Neural progenitor cell (in vitro differentiated cells): ENCODE measurements at regions not wholly inside any gene's neighbourhood (a gene's known extent, or its start where the extent isn't known, plus 50 kb on each side); places are given as distances from the start of the nearest gene placed in this dataset.

Experiments used
- DNase-seq: peaks from one replicate; pipeline ENCODE4 v3.0.0-alpha.2; 2016; ENCODE audit warnings: low spot score
- H2AFZ ChIP-seq: fragments of 200-600 bp; sonication (generic); replicated peaks from 2 replicates; pipeline ENCODE4 v1.6.1; 2016; ENCODE audit warnings: antibody characterized with exemption
- H3F3A ChIP-seq: fragments of 200-600 bp; sonication (generic); 2 replicates; pipeline ENCODE4 v1.6.1; 2016; ENCODE audit warnings: antibody characterized with exemption, low read depth
- H3K27ac ChIP-seq: fragments of 200-600 bp; sonication (generic); 2 replicates; pipeline ENCODE4 v1.5.1; 2016; ENCODE audit warnings: mild to moderate bottlenecking
- H3K27me3 ChIP-seq: fragments of 200-600 bp; sonication (generic); 2 replicates; pipeline ENCODE4 v1.6.1; 2016; ENCODE audit warnings: mild to moderate bottlenecking, moderate library complexity
- H3K36me3 ChIP-seq: fragments of 200-600 bp; sonication (generic); 2 replicates; pipeline ENCODE4 v1.5.1; 2016
- H3K4me1 ChIP-seq: fragments of 200-600 bp; sonication (generic); 2 replicates; pipeline ENCODE4 v1.6.1; 2016; ENCODE audit warnings: mixed run types
- H3K4me2 ChIP-seq: fragments of 200-600 bp; sonication (generic); 2 replicates; pipeline ENCODE4 v1.6.1; 2016
- H3K4me3 ChIP-seq: fragments of 200-600 bp; sonication (generic); 2 replicates; pipeline ENCODE4 v1.5.1; 2016
- H3K79me2 ChIP-seq: fragments of 200-600 bp; sonication (generic); 2 replicates; pipeline ENCODE4 v1.6.1; 2016; ENCODE audit warnings: low read depth
- H3K9ac ChIP-seq: fragments of 200-600 bp; sonication (generic); 2 replicates; pipeline ENCODE4 v1.6.1; 2016
- H3K9me3 ChIP-seq: fragments of 200-600 bp; sonication (generic); 2 replicates; pipeline ENCODE4 v1.5.1; 2016; ENCODE audit warnings: low read depth
- H4K20me1 ChIP-seq: fragments of 200-600 bp; sonication (generic); 2 replicates; pipeline ENCODE4 v1.6.1; 2016; ENCODE audit warnings: low read depth
- H3K27ac Mint-ChIP-seq: 3 replicates; pipeline ENCODE4 v1.8.0; 2021; ENCODE audit warnings: mixed read lengths
- H3K27me3 Mint-ChIP-seq: 2 replicates; pipeline ENCODE4 v1.8.0; 2022; ENCODE audit warnings: low read depth, mild to moderate bottlenecking, inconsistent platforms, moderate library complexity, mixed read lengths; ENCODE audit not compliant: insufficient read depth
- H3K36me3 Mint-ChIP-seq: 3 replicates; pipeline ENCODE4 v1.8.0; 2021; ENCODE audit warnings: mixed read lengths
- H3K4me1 Mint-ChIP-seq: 3 replicates; pipeline ENCODE4 v1.8.0; 2021; ENCODE audit warnings: mixed read lengths
- H3K4me3 Mint-ChIP-seq: 3 replicates; pipeline ENCODE4 v1.8.0; 2021; ENCODE audit warnings: mild to moderate bottlenecking, moderate library complexity, mixed read lengths
- H3K9me3 Mint-ChIP-seq: 3 replicates; pipeline ENCODE4 v1.8.0; 2020; ENCODE audit warnings: mixed read lengths
- EZH2 ChIP-seq: fragments of 200-600 bp; sonication (generic); IDR thresholded peaks from 2 replicates; pipeline ENCODE4 v1.6.1; 2017; ENCODE audit warnings: antibody characterized with exemption, mild to moderate bottlenecking, moderate library complexity
- EZH2phosphoT487 ChIP-seq: fragments of 200-600 bp; sonication (generic); IDR thresholded peaks from 2 replicates; pipeline ENCODE4 v1.6.1; 2017; ENCODE audit warnings: antibody characterized with exemption
- TF ChIP-seq, protein P1 (sequence below): fragments of 200-600 bp; sonication (generic); IDR thresholded peaks from 2 replicates; pipeline ENCODE4 v1.5.1; 2017; ENCODE audit warnings: antibody characterized with exemption, mild to moderate bottlenecking

DNA sequence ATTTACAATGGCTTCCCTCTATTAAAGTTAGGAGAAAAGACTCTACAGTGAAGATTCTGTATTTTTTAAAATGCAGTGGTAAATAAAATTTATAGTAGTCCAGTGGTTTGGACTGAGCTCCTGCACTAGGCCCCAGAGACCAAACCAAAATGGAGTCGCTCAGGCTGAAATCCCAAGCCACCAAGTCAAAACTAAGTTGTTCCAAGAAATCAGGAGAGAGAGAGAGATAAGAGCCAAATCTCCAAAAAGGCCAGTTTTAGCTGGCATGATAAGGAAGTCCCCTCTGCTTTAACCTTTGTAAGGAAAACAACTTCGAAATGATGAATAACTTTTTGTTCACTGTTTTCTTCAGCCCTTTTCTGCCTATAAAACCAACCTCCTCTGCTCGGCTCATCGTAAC, 265.9 kb upstream of the KLF14 start:
- Histone ChIP-seq H3K4me2 (no peak overlapping the region), H3K4me1 (peaks cover 3% of the 10 kb centered on the region), H3K79me2 (no peaks in the 10 kb centered on the region), H3K4me3 (no peak overlapping the region), H3K9ac (no peak overlapping the region), H3K27ac (no peak overlapping the region), H3F3A (no peaks in the 10 kb centered on the region), H4K20me1 (no peaks in the 10 kb centered on the region), H3K9me3 (no peaks in the 10 kb centered on the region), H2AFZ (no peak overlapping the region), H3K27me3 (no peaks in the 10 kb centered on the region), H3K36me3 (no peaks in the 10 kb centered on the region)
- H3K9me3 Mint-ChIP-seq: no peaks in the 10 kb centered on the region
- DNase-seq: no peak
- TF ChIP-seq EZH2 (no peak), EZH2phosphoT487 (no peak)
- TF ChIP-seq, protein P1, sequence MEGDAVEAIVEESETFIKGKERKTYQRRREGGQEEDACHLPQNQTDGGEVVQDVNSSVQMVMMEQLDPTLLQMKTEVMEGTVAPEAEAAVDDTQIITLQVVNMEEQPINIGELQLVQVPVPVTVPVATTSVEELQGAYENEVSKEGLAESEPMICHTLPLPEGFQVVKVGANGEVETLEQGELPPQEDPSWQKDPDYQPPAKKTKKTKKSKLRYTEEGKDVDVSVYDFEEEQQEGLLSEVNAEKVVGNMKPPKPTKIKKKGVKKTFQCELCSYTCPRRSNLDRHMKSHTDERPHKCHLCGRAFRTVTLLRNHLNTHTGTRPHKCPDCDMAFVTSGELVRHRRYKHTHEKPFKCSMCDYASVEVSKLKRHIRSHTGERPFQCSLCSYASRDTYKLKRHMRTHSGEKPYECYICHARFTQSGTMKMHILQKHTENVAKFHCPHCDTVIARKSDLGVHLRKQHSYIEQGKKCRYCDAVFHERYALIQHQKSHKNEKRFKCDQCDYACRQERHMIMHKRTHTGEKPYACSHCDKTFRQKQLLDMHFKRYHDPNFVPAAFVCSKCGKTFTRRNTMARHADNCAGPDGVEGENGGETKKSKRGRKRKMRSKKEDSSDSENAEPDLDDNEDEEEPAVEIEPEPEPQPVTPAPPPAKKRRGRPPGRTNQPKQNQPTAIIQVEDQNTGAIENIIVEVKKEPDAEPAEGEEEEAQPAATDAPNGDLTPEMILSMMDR: no peak
- H3K4me3 Mint-ChIP-seq: no peak overlapping the region
- peaks cover 4% of the 10 kb centered on the region for H3K4me1 Mint-ChIP-seq
- H3K27ac Mint-ChIP-seq: no peak overlapping the region
- no peaks in the 10 kb centered on the region for H3K36me3 Mint-ChIP-seq
- H3K27me3 Mint-ChIP-seq: peaks cover 2% of the 10 kb centered on the region

DNA sequence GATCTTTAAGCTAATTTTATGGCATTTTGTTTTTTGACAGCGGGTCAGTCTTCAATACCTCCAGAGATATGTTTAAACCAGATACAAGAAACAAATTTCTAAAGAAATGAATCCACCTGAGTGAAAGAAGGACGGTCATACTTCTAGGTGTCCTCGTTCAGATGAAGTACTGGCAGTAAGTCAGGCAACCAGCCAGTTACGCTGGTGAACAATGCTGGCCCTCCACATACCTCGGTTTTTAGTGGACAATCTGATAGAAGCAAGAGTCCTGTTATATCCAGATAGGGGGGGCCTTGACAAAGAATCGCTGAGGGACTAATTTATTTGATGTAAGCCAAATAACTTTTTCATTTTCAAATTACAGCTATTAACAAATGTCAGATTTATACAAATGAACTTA, 266.4 kb upstream of the KLF14 start:
- Histone ChIP-seq H3K79me2 (no peaks in the 10 kb centered on the region), H3K27me3 (no peaks in the 10 kb centered on the region), H3K9ac (no peak overlapping the region), H4K20me1 (no peaks in the 10 kb centered on the region), H3K4me1 (peaks cover 3% of the 10 kb centered on the region), H3K36me3 (no peaks in the 10 kb centered on the region), H3K27ac (no peak overlapping the region), H3F3A (no peaks in the 10 kb centered on the region), H3K4me2 (no peak overlapping the region), H3K9me3 (no peaks in the 10 kb centered on the region), H3K4me3 (no peak overlapping the region), H2AFZ (no peak overlapping the region)
- Mint-ChIP-seq H3K4me1 (peaks cover 3% of the 10 kb centered on the region), H3K4me3 (no peak overlapping the region), H3K9me3 (no peaks in the 10 kb centered on the region), H3K27ac (no peak overlapping the region), H3K36me3 (no peaks in the 10 kb centered on the region), H3K27me3 (peaks cover 4% of the 10 kb centered on the region)
- TF ChIP-seq EZH2 (no peak), EZH2phosphoT487 (no peak)
- TF ChIP-seq, protein P1: no peak
- no peak for DNase-seq

DNA sequence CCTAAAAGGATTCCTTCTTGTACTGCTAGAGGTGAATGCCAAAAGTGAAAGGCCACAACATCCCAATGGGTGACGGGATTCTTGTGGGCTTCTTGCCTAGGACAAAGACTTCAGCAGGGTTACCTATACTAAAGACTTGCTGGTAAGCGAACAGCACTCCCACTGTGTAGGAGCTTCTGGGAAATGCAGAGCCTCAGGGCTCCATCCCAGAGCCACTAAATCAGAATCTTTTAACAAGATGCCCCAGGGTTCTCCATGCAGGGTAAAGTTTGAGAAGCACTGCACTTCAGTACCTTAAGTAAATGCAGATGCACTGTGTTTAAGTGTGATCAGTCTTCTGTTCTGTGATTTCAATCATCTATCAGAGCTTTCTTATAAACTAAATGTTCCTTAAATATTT, 266.9 kb upstream of the KLF14 start:
- Mint-ChIP-seq H3K36me3 (no peaks in the 10 kb centered on the region), H3K27ac (no peak overlapping the region), H3K4me3 (no peak overlapping the region), H3K4me1 (peaks cover 3% of the 10 kb centered on the region), H3K9me3 (no peaks in the 10 kb centered on the region), H3K27me3 (peaks cover 4% of the 10 kb centered on the region)
- Histone ChIP-seq H3K36me3 (no peaks in the 10 kb centered on the region), H3K27ac (no peak overlapping the region), H3F3A (no peaks in the 10 kb centered on the region), H3K4me1 (peaks cover 3% of the 10 kb centered on the region), H2AFZ (peak overlapping the region; percentile 12), H3K4me2 (no peak overlapping the region), H3K9ac (no peak overlapping the region), H3K27me3 (no peaks in the 10 kb centered on the region), H3K4me3 (no peak overlapping the region), H3K79me2 (no peaks in the 10 kb centered on the region), H4K20me1 (no peaks in the 10 kb centered on the region), H3K9me3 (no peaks in the 10 kb centered on the region)
- no peak for DNase-seq
- no peak for TF ChIP-seq EZH2
- no peak for TF ChIP-seq EZH2phosphoT487

- no peaks in the 10 kb centered on the region for H3K36me3 Mint-ChIP-seq
- Histone ChIP-seq H3K9ac (no peak overlapping the region), H3K4me2 (no peak overlapping the region), H3F3A (peaks cover 4% of the 10 kb centered on the region), H2AFZ (no peak overlapping the region), H3K27ac (no peak overlapping the region), H3K79me2 (no peaks in the 10 kb centered on the region), H3K4me1 (peaks cover 4% of the 10 kb centered on the region), H3K36me3 (no peaks in the 10 kb centered on the region), H3K9me3 (no peaks in the 10 kb centered on the region), H4K20me1 (no peaks in the 10 kb centered on the region), H3K27me3 (no peaks in the 10 kb centered on the region), H3K4me3 (no peak overlapping the region)
- H3K27ac Mint-ChIP-seq: no peak overlapping the region
- no peak for DNase-seq
- H3K4me3 Mint-ChIP-seq: no peak overlapping the region
- peaks cover 8% of the 10 kb centered on the region for H3K4me1 Mint-ChIP-seq
- TF ChIP-seq EZH2 (no peak), EZH2phosphoT487 (no peak)
- TF ChIP-seq, protein P1: no peak
- no peaks in the 10 kb centered on the region for H3K9me3 Mint-ChIP-seq
- H3K27me3 Mint-ChIP-seq: peaks cover 4% of the 10 kb centered on the region
Measured at GRCh38 chr7:131002600-131002999, 268.6 kb upstream of the KLF14 start.
